Lower lobe of right lung (tissue), 2 donors: ENCODE measurements at regions not wholly inside any gene's neighbourhood (a gene's known extent, or its start where the extent isn't known, plus 50 kb on each side); places are given as distances from the start of the nearest gene placed in this dataset.

ENCODE experiments used
- ATAC-seq, 2 donors: fragments of 200-7000 bp; cut with Tn5 transposase; one replicate each; pipeline ENCODE4 v1.9.1; 2020 to 2022; ENCODE audit warnings: mild to moderate bottlenecking in 2 of 2, moderate library complexity in 2 of 2
- DNase-seq: peaks from one replicate; pipeline ENCODE4 v3.0.0-alpha.2; 2020
- H3K27ac ChIP-seq: fragments of 200-600 bp; one replicate; pipeline ENCODE4 v1.8.0; 2022
- H3K27me3 ChIP-seq: fragments of 200-600 bp; one replicate; pipeline ENCODE4 v1.8.0; 2022; ENCODE audit warnings: low read depth
- H3K36me3 ChIP-seq: fragments of 200-600 bp; one replicate; pipeline ENCODE4 v1.8.0; 2022; ENCODE audit warnings: mild to moderate bottlenecking
- H3K4me1 ChIP-seq: fragments of 200-600 bp; one replicate; pipeline ENCODE4 v1.8.0; 2022
- H3K4me3 ChIP-seq: fragments of 200-600 bp; one replicate; pipeline ENCODE4 v1.8.0; 2022; ENCODE audit warnings: mild to moderate bottlenecking
- H3K9me3 ChIP-seq: fragments of 200-600 bp; one replicate; pipeline ENCODE4 v1.8.0; 2022
- intact Hi-C: fragments of 100-400 bp; cut with DNase I; formaldehyde crosslinking; loops from one replicate; pipeline ENCODE4 v1.11.0; 2022
- TF ChIP-seq, protein P1 (sequence below): fragments of 200-600 bp; IDR thresholded peaks from one replicate; pipeline ENCODE4 v1.8.0; 2022; ENCODE audit warnings: antibody characterized with exemption, mild to moderate bottlenecking
- donor health status: DM: no; HTN: yes; CAD: no; lungs with severe emphysema.

DNA sequence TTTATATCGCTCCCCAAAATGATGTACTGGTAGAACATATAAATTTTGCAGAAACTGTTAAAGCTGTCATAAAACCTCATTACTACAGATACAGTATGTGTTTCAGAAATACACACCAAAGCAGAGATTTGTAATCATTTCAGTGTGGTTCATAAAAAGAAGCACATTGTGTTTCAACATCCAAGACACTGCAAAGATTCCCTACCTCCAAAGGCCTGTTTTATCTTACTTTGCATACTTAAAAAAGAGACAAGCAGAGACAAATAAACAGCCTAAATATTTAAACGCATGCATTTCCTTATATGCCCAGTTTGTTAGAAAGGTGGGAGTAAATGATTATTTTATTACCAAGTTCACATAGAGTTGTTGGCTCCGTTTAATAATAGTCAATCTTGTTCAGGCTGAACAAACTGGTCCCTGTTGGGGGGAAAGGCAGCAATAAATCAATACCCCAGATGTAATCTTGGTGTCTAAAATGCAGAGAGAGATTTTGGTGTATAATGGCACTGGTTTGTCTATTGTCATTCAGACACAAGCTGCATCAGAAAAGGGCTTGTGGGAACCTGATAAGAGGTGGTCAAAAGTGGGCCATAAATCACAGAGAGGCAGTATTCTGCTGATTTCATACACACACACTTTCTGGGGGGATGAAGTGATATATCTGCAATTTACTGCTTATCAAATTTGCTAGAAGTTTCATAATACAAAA lies 321.4 kb upstream of the ETAA1 start:
- DNase-seq (no peak), ATAC-seq (no peak)
- no peak overlapping the region for H3K4me3 ChIP-seq
- H3K4me1 ChIP-seq: no peaks in the 10 kb centered on the region
- no peak overlapping the region for H3K27ac ChIP-seq
- no peaks in the 10 kb centered on the region for H3K9me3 ChIP-seq
- no peaks in the 10 kb centered on the region for H3K27me3 ChIP-seq
- TF ChIP-seq, protein P1, sequence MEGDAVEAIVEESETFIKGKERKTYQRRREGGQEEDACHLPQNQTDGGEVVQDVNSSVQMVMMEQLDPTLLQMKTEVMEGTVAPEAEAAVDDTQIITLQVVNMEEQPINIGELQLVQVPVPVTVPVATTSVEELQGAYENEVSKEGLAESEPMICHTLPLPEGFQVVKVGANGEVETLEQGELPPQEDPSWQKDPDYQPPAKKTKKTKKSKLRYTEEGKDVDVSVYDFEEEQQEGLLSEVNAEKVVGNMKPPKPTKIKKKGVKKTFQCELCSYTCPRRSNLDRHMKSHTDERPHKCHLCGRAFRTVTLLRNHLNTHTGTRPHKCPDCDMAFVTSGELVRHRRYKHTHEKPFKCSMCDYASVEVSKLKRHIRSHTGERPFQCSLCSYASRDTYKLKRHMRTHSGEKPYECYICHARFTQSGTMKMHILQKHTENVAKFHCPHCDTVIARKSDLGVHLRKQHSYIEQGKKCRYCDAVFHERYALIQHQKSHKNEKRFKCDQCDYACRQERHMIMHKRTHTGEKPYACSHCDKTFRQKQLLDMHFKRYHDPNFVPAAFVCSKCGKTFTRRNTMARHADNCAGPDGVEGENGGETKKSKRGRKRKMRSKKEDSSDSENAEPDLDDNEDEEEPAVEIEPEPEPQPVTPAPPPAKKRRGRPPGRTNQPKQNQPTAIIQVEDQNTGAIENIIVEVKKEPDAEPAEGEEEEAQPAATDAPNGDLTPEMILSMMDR: no peak
- intact Hi-C loops: no loop called here
- no peaks in the 10 kb centered on the region for H3K36me3 ChIP-seq

GRCh38 chr2:67076239-67076624 lies 320.9 kb upstream of the ETAA1 start:
- Histone ChIP-seq H3K4me1 (no peaks in the 10 kb centered on the region), H3K27ac (no peak overlapping the region), H3K4me3 (no peak overlapping the region), H3K9me3 (no peaks in the 10 kb centered on the region), H3K36me3 (no peaks in the 10 kb centered on the region), H3K27me3 (no peaks in the 10 kb centered on the region)
- TF ChIP-seq, protein P1: no peak
- ATAC-seq: no peak
- no peak for DNase-seq
- intact Hi-C loops: no loop called here

DNA sequence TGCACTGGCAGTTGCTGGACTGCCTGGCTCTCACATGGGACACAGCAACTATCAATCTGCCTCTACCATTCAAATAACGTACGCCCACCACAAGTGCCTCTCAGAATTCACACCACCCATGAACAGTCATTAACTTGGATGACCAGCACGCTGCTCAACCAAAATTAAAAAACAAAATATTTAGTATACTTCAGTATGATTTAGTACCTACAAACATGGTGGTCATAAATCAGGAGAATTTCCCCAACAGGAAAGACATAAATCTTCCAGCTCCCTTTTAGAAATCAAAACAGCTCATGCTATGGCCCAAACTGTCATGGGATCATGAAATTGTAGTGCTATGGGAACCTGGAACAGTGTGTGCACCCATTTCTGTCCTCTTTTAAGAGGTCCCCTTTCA lies 317.4 kb upstream of the ETAA1 start:
- Histone ChIP-seq H3K27me3 (no peaks in the 10 kb centered on the region), H3K4me1 (no peaks in the 10 kb centered on the region), H3K36me3 (no peaks in the 10 kb centered on the region), H3K9me3 (no peaks in the 10 kb centered on the region), H3K4me3 (no peak overlapping the region), H3K27ac (no peak overlapping the region)
- TF ChIP-seq, protein P1: no peak
- intact Hi-C loops: no loop called here
- ATAC-seq (no peak), DNase-seq (no peak)

DNA sequence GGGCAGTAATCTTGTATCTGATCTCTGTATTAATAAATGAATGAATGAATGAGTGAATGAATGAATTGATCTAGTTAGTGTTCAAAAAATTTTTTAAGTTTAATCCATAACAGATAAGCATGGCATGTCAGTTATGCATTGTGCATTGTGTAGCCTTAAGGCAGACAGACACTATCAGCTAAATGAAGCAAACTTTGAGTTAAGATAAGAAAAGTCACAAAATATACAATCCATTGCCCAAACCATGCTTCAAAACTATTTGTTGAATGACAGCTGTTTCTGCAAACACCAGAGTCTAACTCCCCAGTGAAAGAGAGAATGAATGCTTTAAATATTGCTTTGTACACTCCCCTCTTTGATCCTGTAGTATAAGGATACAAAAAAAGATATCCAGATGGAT lies 314.3 kb upstream of the ETAA1 start:
- TF ChIP-seq, protein P1: no peak
- H3K4me3 ChIP-seq: no peak overlapping the region
- H3K27me3 ChIP-seq: no peaks in the 10 kb centered on the region
- intact Hi-C loops: no loop called here
- H3K4me1 ChIP-seq: no peaks in the 10 kb centered on the region
- DNase-seq (no peak), ATAC-seq (no peak)
- H3K27ac ChIP-seq: no peak overlapping the region
- no peaks in the 10 kb centered on the region for H3K9me3 ChIP-seq
- H3K36me3 ChIP-seq: no peaks in the 10 kb centered on the region

- Histone ChIP-seq H3K36me3 (no peaks in the 10 kb centered on the region), H3K9me3 (no peaks in the 10 kb centered on the region), H3K4me3 (no peak overlapping the region), H3K27ac (no peak overlapping the region), H3K27me3 (no peaks in the 10 kb centered on the region), H3K4me1 (no peaks in the 10 kb centered on the region)
- TF ChIP-seq, protein P1: no peak
- DNase-seq (no peak), ATAC-seq (no peak)
- intact Hi-C loops: no loop called here
Measured at GRCh38 chr2:67083951-67084350, 313.2 kb upstream of the ETAA1 start.
